AG08395 (cell line): ENCODE measurements at regions not wholly inside any gene's neighbourhood (a gene's known extent, or its start where the extent isn't known, plus 50 kb on each side); places are given as distances from the start of the nearest gene placed in this dataset.

Source experiments
- DNase-seq: peaks from one replicate; pipeline ENCODE4 v3.0.0; 2012; ENCODE audit warnings: mixed read lengths, low spot score

- DNase-seq = peak; percentile 53
Observed at GRCh38 chr1:244347942-244348341, 103.8 kb downstream of the ADSS2 start.

GRCh38 chr1:244349103-244349531 is 102.6 kb downstream of the ADSS2 start:
- peak; percentile 85 for DNase-seq

- DNase-seq = no peak
Observed at GRCh38 chr1:244349581-244350001, 102.1 kb downstream of the ADSS2 start.

GRCh38 chr1:244350027-244350426 is 101.7 kb downstream of the ADSS2 start:
- DNase-seq = no peak

GRCh38 chr1:244352156-244352830 is 99.4 kb downstream of the ADSS2 start:
- no peak for DNase-seq

- DNase-seq = peak; percentile 96
Observed at GRCh38 chr1:244353551-244354091, 98.1 kb downstream of the ADSS2 start.

GRCh38 chr1:244354810-244355278 is 96.9 kb downstream of the ADSS2 start:
- no peak for DNase-seq

- no peak for DNase-seq
Observed at GRCh38 chr1:244356376-244356775, 95.3 kb downstream of the ADSS2 start.
